COLO668 (cell line): ENCODE measurements at regions not wholly inside any gene's neighbourhood (a gene's known extent, or its start where the extent isn't known, plus 50 kb on each side); places are given as distances from the start of the nearest gene placed in this dataset.

Experiments
- DNase-seq: peaks from one replicate; lab custom pipeline; 2025; ENCODE audit not compliant: unreplicated experiment; lab: John Stamatoyannopoulos, UW

GRCh38 chr4:20444599-20445337, 193.1 kb downstream of the SLIT2 start:
- DNase-seq = no peak

GRCh38 chr4:20445933-20446723, 194.4 kb downstream of the SLIT2 start:
- no peak for DNase-seq

GRCh38 chr4:20447103-20447502, 195.4 kb downstream of the SLIT2 start:
- DNase-seq = no peak

- DNase-seq = no peak
Measured at GRCh38 chr4:20451986-20452385, 200.3 kb downstream of the SLIT2 start.

GRCh38 chr4:20454515-20454914, 202.8 kb downstream of the SLIT2 start:
- no peak for DNase-seq

GRCh38 chr4:20456407-20456806, 204.7 kb downstream of the SLIT2 start:
- no peak for DNase-seq

- DNase-seq = no peak
Measured at GRCh38 chr4:20462426-20463175, 210.9 kb downstream of the SLIT2 start.

GRCh38 chr4:20463176-20463430, 211.4 kb downstream of the SLIT2 start:
- DNase-seq = no peak

- no peak for DNase-seq
Measured at GRCh38 chr4:20464381-20464780, 212.7 kb downstream of the SLIT2 start.

- no peak for DNase-seq
Measured at GRCh38 chr4:20474119-20474518, 222.4 kb downstream of the SLIT2 start.

GRCh38 chr4:20478412-20478811, 221.8 kb upstream of the PACRGL start:
- DNase-seq = no peak

- no peak for DNase-seq
Measured at GRCh38 chr4:20480165-20480947, 219.9 kb upstream of the PACRGL start.

- DNase-seq = no peak
Measured at GRCh38 chr4:20483416-20483815, 216.8 kb upstream of the PACRGL start.

- DNase-seq = no peak
Measured at GRCh38 chr4:20486433-20486832, 213.8 kb upstream of the PACRGL start.

- DNase-seq = no peak
Measured at GRCh38 chr4:20487446-20487845, 212.8 kb upstream of the PACRGL start.

GRCh38 chr4:20487852-20488251, 212.4 kb upstream of the PACRGL start:
- DNase-seq = no peak

GRCh38 chr4:20490734-20491133, 209.5 kb upstream of the PACRGL start:
- DNase-seq = no peak

GRCh38 chr4:20493761-20494353, 206.4 kb upstream of the PACRGL start:
- no peak for DNase-seq

- no peak for DNase-seq
Measured at GRCh38 chr4:20496068-20496467, 204.2 kb upstream of the PACRGL start.

GRCh38 chr4:20504146-20504545, 196.1 kb upstream of the PACRGL start:
- DNase-seq = no peak

GRCh38 chr4:20505927-20506326, 194.3 kb upstream of the PACRGL start:
- DNase-seq = no peak
